ENCODE measurements at regions not wholly inside any gene's neighbourhood (a gene's known extent, or its start where the extent isn't known, plus 50 kb on each side); places are given as distances from the start of the nearest gene placed in this dataset.
A peak's percentile ranks its signal among the peaks of the same experiment; 100 is the strongest.

DNA sequence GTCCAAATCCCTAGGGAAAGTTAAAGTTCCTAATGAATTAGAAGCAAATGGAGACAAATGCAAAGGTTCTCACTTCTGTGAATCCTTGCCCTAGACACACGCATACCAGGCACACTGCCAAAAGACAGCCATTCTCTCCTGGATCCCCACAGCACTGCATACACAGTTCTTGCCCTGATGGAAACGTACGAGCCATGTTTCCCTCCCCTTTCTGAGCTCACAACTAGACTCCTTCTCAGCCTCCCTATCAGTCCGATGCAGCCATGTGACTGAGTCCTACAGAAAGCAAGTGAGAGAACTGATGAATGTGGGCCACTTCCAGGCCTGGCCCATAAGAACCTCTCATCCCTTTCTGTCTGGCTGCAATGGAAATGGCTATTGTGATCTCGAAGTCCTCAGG is 92.0 kb downstream of the ZNF608 start:
- Histone ChIP-seq H3K27ac (peak overlapping the region in 2 of 11 experiments; percentile 62 to 66; a peak in 2 of 22 replicates), H3K27me3 (peaks cover 0 to 85% (median 0%) of the 10 kb centered on the region in 11 experiments; a peak in 8 of 22 replicates), H3K36me3 (peaks cover 0 to 25% (median 0%) of the 10 kb centered on the region in 11 experiments; a peak in 3 of 22 replicates), H3K4me1 (peaks cover 43 to 100% (median 99%) of the 10 kb centered on the region in 10 experiments), H3K9me3 (replicated peaks in 1 of 11) (no peaks in the 10 kb centered on the region), H4K20me1 (peaks cover 16 to 100% (median 51%) of the 10 kb centered on the region in 11 experiments; a peak in 20 of 22 replicates), H3K9ac (no peak overlapping the region), H3K4me3 (no peak overlapping the region), H3K4me2 (peak overlapping the region in 8 of 11 experiments; percentile 68 to 99 (median 94); a peak in 17 of 22 replicates)
- TF ChIP-seq Cebpa-rat (IDR thresholded peaks at IDR 0.05), result no peak

DNA sequence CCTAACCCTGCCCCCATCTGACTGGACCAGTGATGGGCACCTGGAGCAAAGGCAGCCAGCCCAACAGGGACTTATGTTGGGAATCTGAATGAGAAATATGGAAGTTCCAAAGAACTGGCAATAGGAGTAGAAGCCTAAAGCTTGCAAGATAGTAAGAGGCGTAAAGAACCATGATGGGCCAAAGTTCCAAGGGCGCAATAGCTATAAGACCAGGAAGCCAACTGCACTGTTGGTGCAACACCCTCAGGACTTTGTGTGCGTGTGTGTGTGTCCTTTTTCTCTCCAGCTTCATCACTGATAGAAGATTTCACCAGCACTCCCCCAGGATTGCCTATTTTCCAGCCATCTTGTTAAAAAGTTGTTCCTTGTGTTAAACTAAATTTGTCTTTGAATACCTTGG is 92.8 kb downstream of the ZNF608 start:
- Histone ChIP-seq H4K20me1 (peaks cover 21 to 100% (median 58%) of the 10 kb centered on the region in 11 experiments; a peak in 20 of 22 replicates), H3K4me3 (no peak overlapping the region), H3K4me2 (peak overlapping the region in 8 of 11 experiments; percentile 68 to 99 (median 94); a peak in 16 of 22 replicates), H3K27me3 (peaks cover 0 to 87% (median 0%) of the 10 kb centered on the region in 11 experiments; a peak in 8 of 22 replicates), H3K4me1 (peaks cover 43 to 100% (median 99%) of the 10 kb centered on the region in 10 experiments), H3K36me3 (peaks cover 0 to 30% (median 0%) of the 10 kb centered on the region in 11 experiments; a peak in 7 of 22 replicates), H3K27ac (no peak overlapping the region), H3K9ac (no peak overlapping the region), H3K9me3 (replicated peaks in 1 of 11) (no peaks in the 10 kb centered on the region)
- TF ChIP-seq Cebpa-rat (IDR thresholded peaks at IDR 0.05), result no peak

DNA sequence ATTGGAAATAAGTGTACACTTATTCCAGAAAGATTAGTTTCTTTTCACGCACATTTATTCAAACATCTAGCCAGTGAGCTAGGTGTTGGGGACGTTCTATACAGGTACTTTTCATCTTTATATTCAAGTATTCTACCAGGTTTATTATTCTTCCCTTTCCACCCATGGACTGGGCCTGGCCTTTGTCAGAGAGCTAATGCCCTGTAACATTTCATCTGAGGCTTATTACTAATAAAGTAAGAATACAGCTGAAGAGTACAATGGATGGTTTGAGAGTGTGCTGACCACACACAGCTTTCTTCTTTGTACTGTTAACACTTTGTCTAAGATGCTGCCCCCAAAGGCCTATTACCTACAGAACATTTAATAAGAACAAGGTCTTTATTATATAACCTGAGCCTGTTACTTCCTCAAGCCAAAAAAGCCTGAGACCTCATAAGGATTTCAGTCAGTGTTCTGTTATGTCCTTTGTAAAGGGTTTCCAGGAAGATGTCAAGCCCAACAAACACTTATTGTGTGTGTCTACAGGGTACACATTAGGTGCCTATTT is 93.5 kb downstream of the ZNF608 start:
- peaks cover 46 to 100% (median 99%) of the 10 kb centered on the region in 10 experiments for H3K4me1 ChIP-seq

DNA sequence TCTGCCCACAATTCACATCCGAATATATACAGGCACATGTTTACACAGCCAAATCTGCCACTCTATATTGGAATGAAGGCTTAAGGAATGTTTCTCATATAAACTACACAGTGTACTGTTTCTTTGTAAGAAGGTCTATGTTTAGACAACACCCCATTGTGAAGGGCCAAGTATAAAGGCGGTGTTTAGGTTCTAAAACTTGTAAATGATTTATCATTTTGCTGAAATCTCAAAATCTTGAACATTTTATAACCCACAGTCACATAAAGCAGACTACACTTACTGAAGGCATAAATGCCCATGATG is 94.0 kb downstream of the ZNF608 start:
- H3K4me2 ChIP-seq, result peak overlapping the region; percentile 88 to 99 (median 97); a peak in 21 of 22 replicates
- no peak for TF ChIP-seq Cebpa-rat (IDR thresholded peaks at IDR 0.05)
- peaks cover 21 to 100% (median 68%) of the 10 kb centered on the region in 11 experiments; a peak in 20 of 22 replicates for H4K20me1 ChIP-seq
- peaks cover 0 to 88% (median 0%) of the 10 kb centered on the region in 11 experiments; a peak in 8 of 22 replicates for H3K27me3 ChIP-seq
- no peaks in the 10 kb centered on the region for H3K9me3 ChIP-seq (replicated peaks in 1 of 11)
- peak overlapping the region in 1 of 11 experiments; percentile 63; a peak in 3 of 22 replicates for H3K27ac ChIP-seq
- H3K9ac ChIP-seq, result peak overlapping the region in 4 of 11 experiments; percentile 64 to 73 (median 72); a peak in 7 of 22 replicates
- H3K36me3 ChIP-seq, result peaks cover 0 to 37% (median under 1%) of the 10 kb centered on the region in 11 experiments; a peak in 7 of 22 replicates
- H3K4me3 ChIP-seq, result peak overlapping the region in 2 of 10 experiments; percentile 45 to 61; a peak in 5 of 20 replicates
- peaks cover 50 to 100% (median 98%) of the 10 kb centered on the region in 10 experiments for H3K4me1 ChIP-seq

More for the DNA sequence above, 93.5 kb downstream of the ZNF608 start:
- Histone ChIP-seq H3K4me3 (0 out of 20 replicates have a peak overlapping the region, but pooled peaks of 1 of the 10 experiments have one; percentile 1), H3K9me3 (replicated peaks in 1 of 11) (no peaks in the 10 kb centered on the region), H3K27me3 (peaks cover 0 to 87% (median 0%) of the 10 kb centered on the region in 11 experiments; a peak in 8 of 22 replicates), H4K20me1 (peaks cover 21 to 100% (median 64%) of the 10 kb centered on the region in 11 experiments; a peak in 20 of 22 replicates), H3K9ac (peak overlapping the region in 2 of 11 experiments; percentile 64 to 73; a peak in 2 of 22 replicates), H3K27ac (no peak overlapping the region; a peak in 1 of 22 replicates), H3K36me3 (peaks cover 0 to 34% (median 0%) of the 10 kb centered on the region in 11 experiments; a peak in 7 of 22 replicates), H3K4me2 (peak overlapping the region in 9 of 11 experiments; percentile 88 to 99 (median 97); a peak in 15 of 22 replicates)
- no peak for TF ChIP-seq Cebpa-rat (IDR thresholded peaks at IDR 0.05)

DNA sequence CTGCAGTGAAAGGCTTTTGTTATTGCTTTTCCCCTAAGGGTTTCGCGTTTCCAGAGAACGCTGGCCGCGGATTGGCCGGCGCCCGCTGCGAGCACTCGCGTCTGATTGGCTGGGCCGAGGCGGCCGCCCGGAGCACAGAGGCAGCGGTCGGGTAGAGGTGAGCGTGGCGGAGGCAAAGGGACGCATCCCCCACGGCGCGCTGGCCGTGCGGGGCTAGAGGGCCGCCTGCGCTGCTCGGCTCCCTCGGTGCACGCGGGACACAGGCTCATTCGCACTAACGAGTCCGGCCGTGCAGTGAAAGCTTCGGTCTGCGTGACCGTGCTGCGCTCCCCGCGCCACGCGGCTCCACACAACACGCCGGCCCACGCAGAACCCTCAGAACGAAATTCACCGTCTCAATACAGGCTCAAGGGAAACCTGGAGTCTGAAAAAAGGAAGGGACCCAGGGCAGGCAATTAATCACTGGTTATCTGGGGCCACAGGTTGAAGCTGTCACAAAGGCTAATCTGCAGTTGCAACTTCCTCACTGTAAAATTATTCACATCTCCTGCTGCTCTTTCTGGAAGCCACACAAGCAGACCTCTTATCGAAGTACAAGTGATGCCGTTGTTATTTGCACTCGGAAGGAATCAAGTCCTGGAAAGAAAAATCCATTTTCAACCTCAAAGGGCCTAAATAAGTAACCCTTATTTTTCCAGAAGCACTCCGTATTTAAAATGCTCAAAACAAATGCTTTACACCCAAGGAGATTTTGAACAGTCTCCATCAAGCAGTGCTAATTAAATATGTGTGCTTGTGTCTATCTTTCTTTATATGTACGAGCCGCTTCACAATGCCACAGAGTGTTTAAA is 94.6 kb downstream of the ZNF608 start:
- Histone ChIP-seq H3K27ac (peak overlapping the region in 9 of 11 experiments; percentile 24 to 63 (median 48); a peak in 14 of 22 replicates), H3K9ac (peak overlapping the region; percentile 55 to 73 (median 64); a peak in 21 of 22 replicates), H3K9me3 (replicated peaks in 1 of 11) (no peaks in the 10 kb centered on the region), H4K20me1 (peaks cover 21 to 100% (median 74%) of the 10 kb centered on the region in 11 experiments; a peak in 20 of 22 replicates), H3K4me3 (peak overlapping the region; percentile 45 to 74 (median 62)), H3K4me1 (peaks cover 56 to 100% (median 98%) of the 10 kb centered on the region in 10 experiments), H3K27me3 (peaks cover 0 to 92% (median 0%) of the 10 kb centered on the region in 11 experiments; a peak in 8 of 22 replicates), H3K36me3 (peaks cover 0 to 43% (median 4%) of the 10 kb centered on the region in 11 experiments; a peak in 8 of 22 replicates), H3K4me2 (peak overlapping the region; percentile 88 to 99 (median 97))
- no peak for TF ChIP-seq Cebpa-rat (IDR thresholded peaks at IDR 0.05)

DNA sequence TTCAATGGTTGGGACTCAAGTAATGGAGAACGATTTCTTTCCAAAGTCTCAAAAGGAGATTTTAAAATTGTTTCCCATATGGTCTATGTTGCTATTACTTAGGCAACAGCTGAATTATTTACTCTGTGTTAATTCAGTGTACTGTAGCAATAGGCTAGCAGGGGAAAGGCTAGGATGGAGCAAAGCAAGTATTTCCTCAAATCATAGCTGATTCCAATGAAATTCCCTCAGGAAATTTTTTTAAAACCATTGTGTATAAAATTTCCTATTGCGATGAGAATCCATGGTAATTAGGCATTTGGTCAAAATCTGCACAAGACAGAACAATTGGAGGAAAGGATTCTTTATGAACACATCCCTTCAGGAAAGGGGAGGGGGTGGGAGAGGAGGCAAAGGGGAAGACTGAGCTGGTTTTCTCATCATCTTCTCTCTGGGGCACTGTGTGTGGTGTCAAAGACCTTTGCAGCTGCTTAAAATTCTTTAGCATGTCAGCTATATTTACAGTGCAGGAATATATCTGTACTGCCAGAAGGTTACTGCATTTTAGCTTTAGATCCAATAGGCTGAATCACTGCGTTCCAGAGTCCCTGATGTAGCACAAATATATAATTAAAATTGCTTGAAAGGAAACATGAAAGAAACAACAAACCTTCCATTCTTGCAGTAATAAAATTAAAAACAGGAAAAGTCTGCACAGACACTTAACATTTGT is 95.3 kb downstream of the ZNF608 start:
- Histone ChIP-seq H3K36me3 (peaks cover 0 to 51% (median 4%) of the 10 kb centered on the region in 11 experiments; a peak in 8 of 22 replicates), H3K9me3 (replicated peaks in 1 of 11) (no peaks in the 10 kb centered on the region), H3K4me3 (peak overlapping the region; percentile 45 to 74 (median 62)), H3K9ac (peak overlapping the region; percentile 3 to 73 (median 62); a peak in 12 of 22 replicates), H3K4me2 (peak overlapping the region; percentile 88 to 99 (median 97)), H4K20me1 (peaks cover 21 to 100% (median 78%) of the 10 kb centered on the region in 11 experiments; a peak in 20 of 22 replicates), H3K4me1 (peaks cover 61 to 100% (median 98%) of the 10 kb centered on the region in 10 experiments), H3K27me3 (peaks cover 0 to 92% (median 0%) of the 10 kb centered on the region in 11 experiments; a peak in 8 of 22 replicates), H3K27ac (peak overlapping the region in 4 of 11 experiments; percentile 45 to 63 (median 58); a peak in 6 of 22 replicates)
- no peak for TF ChIP-seq Cebpa-rat (IDR thresholded peaks at IDR 0.05)

DNA sequence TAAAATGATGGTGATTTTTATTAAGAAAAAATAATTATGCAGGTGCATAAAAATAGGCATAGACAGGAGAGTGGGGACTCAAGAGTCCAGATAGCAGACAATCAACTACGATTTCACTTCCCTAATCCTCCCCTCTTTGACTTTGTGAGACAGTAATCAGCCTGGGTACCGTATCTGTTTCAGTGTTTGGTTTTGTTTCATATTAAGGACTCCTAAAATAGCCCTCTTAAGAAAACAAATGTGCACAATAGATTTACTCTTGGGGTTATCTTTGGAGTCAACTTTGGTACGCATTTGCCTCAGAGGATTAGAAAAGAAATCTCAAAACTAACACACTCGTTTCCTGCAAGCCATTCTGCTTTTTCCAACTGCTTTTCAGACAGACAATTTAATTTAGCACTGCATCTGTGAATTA is 96.3 kb downstream of the ZNF608 start:
- peaks cover 0 to 92% (median 0%) of the 10 kb centered on the region in 11 experiments; a peak in 8 of 22 replicates for H3K27me3 ChIP-seq
- H3K4me3 ChIP-seq, result peak overlapping the region; percentile 10 to 64 (median 42); a peak in 16 of 20 replicates
- H3K36me3 ChIP-seq, result peaks cover 0 to 60% (median 6%) of the 10 kb centered on the region in 11 experiments; a peak in 8 of 22 replicates
- H3K9me3 ChIP-seq (replicated peaks in 1 of 11), result no peaks in the 10 kb centered on the region
- peaks cover 54 to 100% (median 96%) of the 10 kb centered on the region in 10 experiments for H3K4me1 ChIP-seq
- peak overlapping the region; percentile 88 to 99 (median 97) for H3K4me2 ChIP-seq
- peak overlapping the region in 6 of 11 experiments; percentile 21 to 72 (median 48); a peak in 10 of 22 replicates for H3K9ac ChIP-seq
- peak overlapping the region in 10 of 11 experiments; percentile 9 to 58 (median 36); a peak in 13 of 22 replicates for H3K27ac ChIP-seq
- H4K20me1 ChIP-seq, result peaks cover 21 to 100% (median 79%) of the 10 kb centered on the region in 11 experiments; a peak in 20 of 22 replicates
- TF ChIP-seq Cebpa-rat (IDR thresholded peaks at IDR 0.05), result no peak
